Inflammatory macrophage treated with lipopolysaccharide for 1 hour (primary cell): ENCODE measurements at regions not wholly inside any gene's neighbourhood (a gene's known extent, or its start where the extent isn't known, plus 50 kb on each side); places are given as distances from the start of the nearest gene placed in this dataset.

Experiments used
- DNase-seq, 2 donors: peaks; one replicate each; pipeline ENCODE4 v3.0.0-alpha.2; 2020 to 2022

DNA sequence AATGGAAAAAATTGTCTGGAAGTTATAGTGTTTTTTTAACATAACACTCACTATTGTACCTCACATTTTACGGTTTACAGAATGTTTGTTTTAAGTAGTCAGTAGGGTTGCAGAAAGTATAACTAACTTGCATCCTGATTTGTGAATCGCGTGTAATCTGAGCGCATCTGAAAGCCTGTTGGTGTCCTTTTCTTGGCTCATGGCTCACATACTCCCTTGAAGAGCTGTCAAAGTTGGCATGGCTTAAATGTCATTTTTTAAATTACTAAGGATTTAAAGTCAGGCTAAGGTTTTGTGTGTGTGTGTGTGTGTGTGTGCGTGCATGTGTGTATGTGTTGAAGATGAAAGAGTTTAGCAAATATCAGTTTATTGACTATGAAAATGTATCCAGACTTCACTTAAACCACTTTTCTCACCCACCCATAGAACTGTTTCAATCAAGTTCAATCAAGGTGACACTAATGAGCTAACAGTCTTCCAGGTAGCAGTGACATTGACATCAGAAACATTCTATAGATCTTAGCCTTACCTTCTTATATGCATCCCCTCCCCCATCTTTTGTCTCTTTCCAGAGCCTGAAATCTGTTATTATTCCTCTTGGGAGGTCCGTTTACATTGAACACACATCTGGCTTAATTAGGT, 480.4 kb upstream of the SGCG start:
- no peak for DNase-seq

- no peak for DNase-seq
These were observed 477.1 kb upstream of the SGCG start for GRCh38 chr13:22703601-22704209.

DNA sequence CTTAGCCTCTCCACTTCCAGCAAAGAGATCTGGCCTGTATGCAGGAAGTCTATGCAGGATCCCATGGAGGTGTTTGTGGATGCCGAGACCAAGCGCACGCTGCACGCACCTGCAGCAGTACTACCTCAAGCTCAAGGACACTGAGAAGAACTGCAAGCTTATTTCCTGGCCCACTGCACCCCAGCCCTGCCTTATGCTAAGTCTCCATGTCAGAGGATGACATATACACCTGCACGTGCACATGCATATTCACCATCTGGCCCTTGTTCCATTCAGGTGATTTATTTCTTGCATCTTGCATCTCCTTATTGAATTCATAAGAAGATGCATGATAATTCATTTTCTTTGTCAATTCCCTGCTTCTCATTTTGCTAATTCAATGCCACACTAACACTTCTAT, 472.8 kb upstream of the SGCG start:
- no peak for DNase-seq

GRCh38 chr13:22717036-22717435, 463.7 kb upstream of the SGCG start:
- DNase-seq, result no peak

GRCh38 chr13:22726726-22727125, 454.1 kb upstream of the SGCG start:
- DNase-seq, result no peak

DNA sequence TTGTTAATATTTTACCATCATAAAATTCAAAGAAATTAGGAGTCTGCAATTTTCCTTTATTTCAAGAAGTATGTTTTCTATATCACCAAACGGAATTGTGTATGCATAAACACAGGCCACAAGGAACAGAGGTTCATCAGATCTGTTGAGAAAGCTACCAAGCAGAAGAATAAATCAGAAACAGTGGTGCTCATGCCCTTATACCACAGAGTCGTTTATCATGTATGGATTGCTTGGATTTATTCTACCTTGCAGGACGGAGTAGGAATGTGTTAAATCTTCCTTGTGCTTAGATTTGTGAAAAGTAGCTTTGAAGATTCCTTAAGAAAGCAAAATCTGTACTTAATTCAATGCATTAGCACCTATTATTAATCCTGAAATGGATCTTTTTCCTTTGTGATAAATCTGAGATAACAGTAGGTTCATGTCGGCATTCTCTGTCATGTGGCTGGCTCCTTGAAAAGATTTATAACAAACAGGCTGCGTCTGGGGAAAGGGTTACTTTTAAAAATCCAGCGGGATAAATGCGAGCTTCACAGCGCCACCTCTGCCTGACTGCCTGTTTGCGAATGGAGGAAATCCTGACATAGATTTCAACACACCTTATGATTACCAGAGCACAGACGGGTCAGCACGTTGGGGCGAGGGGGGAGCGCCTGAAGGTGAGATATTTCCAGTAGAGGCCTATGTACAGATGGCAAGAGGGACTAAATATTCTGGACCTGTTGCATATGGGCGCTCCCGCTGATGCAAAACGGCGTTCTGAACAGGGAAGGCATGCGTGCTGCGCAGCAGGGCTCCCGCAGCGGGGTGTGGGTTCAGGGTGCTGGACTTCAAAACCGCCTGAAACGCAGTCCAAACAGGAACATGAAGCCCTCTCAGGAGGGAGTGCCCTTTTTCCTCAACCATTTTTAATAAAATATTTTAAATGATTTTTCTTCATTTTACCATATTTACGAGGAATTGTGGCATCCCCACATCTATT, 445.5 kb upstream of the SGCG start:
- no peak for DNase-seq

DNA sequence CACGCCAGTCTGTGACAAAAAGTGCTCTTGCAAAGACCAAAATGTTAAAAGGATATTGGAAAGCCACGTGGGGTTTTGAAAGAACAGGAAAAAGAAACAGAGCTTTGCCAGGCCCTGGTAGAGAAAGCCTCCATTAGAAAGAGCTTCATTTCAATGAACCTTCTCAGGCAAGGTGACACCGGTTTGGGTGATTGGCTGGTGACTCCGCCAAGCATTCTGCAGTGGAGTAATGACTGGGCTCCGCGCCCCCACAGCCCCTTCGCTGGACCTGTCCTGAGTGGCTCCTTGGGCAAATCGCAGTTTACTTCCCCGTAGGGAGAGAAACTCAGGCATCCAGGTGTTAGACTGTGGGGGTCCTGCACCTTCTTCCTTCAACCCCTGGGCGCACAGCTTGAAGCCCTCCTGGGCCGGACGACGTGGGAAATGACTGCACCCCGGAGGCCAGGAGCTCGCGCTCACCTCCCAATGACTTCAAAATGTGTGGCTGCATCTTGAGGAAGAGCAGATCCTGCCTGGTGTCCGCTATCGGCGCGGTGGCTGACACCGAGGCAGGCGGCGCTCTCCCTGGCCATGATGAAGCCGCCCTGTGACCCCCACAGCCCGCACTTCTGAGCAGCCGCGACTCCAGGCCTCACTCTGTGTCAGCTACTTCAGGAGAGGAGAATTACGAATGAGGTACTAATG, 444.6 kb upstream of the SGCG start:
- no peak for DNase-seq

DNA sequence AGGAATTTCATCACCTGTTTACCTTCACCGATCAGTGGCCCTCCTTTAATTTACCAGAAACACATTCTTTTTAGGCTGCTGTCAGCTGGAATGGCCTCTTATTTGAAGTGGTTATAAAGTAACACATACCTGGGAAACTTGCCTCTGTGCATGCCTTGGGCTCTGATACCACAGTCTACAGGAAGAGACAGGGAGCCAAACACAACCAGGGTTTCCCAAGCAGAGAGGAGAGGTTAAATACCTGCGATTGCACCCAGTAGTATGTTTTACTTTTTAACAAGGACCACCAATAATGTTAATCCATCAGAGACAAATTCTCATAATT, 444.0 kb upstream of the SGCG start:
- no peak for DNase-seq

GRCh38 chr13:22738357-22738756, 442.4 kb upstream of the SGCG start:
- DNase-seq, result no peak

- no peak for DNase-seq
These were observed 440.5 kb upstream of the SGCG start for GRCh38 chr13:22740264-22740663.

- no peak for DNase-seq
These were observed 435.9 kb upstream of the SGCG start for GRCh38 chr13:22744688-22745452.

GRCh38 chr13:22748866-22749577, 431.8 kb upstream of the SGCG start:
- DNase-seq, result no peak

GRCh38 chr13:22749626-22750025, 431.2 kb upstream of the SGCG start:
- no peak for DNase-seq

- no peak for DNase-seq
These were observed 423.2 kb upstream of the SGCG start for GRCh38 chr13:22757530-22758120.

DNA sequence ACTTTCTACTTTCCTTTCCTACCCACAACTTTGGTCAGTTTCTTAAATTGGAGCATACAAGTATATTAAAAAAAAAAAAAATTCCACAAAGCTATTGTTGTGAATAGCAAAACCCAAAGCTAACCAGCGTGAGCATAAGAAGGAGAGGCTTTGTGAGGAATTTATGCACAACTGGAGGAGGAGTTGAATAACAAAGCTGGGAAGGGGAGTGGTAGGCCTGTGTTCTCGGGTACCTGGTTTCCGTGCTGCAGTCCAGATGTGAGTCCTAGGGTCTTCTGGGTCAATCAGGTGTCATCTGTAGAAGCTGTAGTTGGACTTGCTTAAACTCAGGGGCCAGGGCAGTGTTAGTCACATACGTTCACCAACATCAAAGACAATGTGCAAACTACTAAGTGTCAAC, 422.5 kb upstream of the SGCG start:
- no peak for DNase-seq

DNA sequence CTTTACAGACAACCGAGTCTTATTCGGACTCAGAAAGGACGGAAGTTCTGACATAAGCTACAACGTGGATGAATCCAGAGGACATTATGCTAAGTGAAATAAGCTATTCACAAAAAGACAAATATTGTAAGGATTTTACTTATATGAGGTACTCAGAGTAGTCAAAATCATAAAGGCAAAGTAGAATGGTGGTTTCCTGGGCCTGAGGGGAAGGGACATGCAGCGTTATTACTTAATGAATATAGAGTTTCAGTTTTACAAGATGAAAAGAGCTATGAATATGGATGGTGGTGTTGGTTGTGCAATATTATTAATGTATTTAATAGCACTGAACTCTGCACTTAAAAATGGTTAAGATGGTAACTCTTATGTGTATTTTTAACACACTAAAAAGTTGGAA, 419.1 kb upstream of the SGCG start:
- DNase-seq, result no peak

GRCh38 chr13:22765547-22765946, 415.2 kb upstream of the SGCG start:
- no peak for DNase-seq

DNA sequence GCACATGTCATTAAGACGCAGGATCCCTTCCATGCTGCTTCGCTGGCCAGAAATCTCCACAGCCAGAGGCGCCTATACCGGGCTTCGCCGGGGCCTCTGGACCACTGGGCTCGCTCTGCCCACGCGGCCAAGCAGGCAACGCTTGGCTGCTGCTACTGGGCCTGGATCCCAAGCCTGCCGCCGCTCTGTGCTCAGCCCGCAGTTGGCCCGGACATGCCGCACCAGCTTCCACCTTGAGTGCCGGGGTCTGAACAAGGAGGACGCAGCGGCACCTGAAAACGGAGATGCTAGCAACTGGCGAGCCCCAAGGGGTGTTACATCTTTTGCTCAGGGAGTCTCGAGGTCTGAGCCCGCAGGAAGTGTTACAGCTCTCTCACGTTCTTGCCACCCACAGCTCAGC, 409.9 kb upstream of the SGCG start:
- no peak for DNase-seq

DNA sequence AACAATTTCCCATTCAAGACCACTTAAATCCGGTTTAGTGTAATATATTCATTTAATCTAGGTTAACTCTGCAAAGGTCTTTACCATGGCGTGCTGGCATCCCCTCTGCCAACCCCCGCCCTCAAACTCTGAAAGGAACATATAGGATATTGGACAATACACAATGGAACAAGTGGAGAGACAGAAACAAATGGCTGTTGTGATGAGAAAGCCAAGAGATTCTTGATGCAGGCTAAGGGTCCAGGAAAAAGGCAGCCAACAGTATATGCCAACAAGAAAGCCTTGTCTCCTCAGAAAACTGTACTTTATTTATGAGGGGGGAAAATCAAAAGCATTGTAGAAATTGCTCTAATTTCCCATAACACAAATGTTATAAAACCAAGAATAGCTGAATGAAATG, 407.3 kb upstream of the SGCG start:
- DNase-seq, result no peak

DNA sequence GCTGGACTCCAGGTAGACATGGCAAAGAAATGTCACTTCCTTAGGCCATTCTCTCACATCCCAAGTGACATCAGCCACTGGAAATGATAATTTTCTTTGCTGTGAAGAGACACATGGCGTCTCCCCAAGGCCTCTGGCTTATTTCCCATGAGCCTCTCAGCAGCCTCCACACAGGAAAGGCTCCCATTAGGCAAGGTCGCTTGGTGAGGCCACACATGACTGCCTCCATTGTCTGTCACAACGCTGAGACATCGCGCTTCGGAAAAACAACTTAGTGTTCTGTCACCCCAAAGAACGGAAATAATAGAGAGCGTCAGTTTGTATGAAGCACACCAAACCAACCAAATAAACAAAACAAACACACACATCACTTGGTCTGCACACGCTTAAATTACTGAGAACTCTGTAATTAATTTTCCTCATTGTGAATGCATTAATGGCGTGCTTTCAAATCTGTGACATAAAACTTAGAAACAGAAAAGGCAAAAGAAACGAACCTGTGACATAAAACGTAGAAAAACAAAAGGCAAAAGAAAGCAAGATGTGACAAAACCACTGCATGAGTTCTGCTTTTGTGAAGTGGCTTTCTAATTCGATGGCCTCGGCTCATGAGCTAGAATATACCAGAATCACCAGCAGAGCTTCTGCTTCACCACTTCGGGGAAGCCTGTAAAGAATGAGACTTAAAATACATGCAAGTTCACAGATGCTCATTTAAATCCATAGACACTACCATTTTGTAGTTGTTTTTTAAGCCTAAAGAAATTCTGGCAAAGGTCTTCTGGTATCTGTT, 404.2 kb upstream of the SGCG start:
- DNase-seq, result no peak

- no peak for DNase-seq
These were observed 403.6 kb upstream of the SGCG start for GRCh38 chr13:22777207-22777606.
